Peyer's patch (tissue), 4 donors: ENCODE measurements at regions not wholly inside any gene's neighbourhood (a gene's known extent, or its start where the extent isn't known, plus 50 kb on each side); places are given as distances from the start of the nearest gene placed in this dataset.

ENCODE experiments used
- POLR2A ChIP-seq, 2 donors: fragments of 450-650 bp; IDR thresholded peaks; one replicate each; pipeline ENCODE4 v1.5.1; 2017; ENCODE audit warnings: antibody characterized with exemption in 2 of 2, mild to moderate bottlenecking in 2 of 2, moderate library complexity in 2 of 2
- TF ChIP-seq, protein P1 (sequence below), 6 experiments: fragments of 450-650 bp in 4 of 6; fragments of 200-600 bp in 2 of 6; sonication (generic) in 1 of 6; IDR thresholded peaks; one replicate each; pipeline ENCODE4 v1.5.1; 2017 to 2019; ENCODE audit warnings: antibody characterized with exemption in 6 of 6, mild to moderate bottlenecking in 3 of 6, moderate library complexity in 1 of 6

DNA sequence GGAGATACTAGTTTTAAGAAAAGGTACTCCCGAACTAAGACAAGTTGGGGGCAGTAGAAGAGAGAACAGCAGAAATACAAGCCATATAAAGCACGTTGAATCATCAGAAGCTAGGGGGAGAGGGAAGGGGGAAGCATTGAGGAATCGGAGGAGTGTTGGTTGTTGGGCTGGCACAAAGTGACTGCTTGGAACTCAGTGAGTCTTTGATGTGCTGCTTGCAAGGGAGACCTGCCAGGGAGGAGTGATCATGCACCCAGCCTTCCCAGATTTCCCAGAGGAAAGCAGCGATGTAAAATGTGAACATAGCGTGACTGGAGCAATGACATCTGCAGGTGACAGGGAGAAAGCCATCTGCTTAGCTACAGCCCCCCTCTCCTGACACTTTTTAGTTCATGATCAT lies 192.4 kb upstream of the IL12A start:
- TF ChIP-seq, protein P1, sequence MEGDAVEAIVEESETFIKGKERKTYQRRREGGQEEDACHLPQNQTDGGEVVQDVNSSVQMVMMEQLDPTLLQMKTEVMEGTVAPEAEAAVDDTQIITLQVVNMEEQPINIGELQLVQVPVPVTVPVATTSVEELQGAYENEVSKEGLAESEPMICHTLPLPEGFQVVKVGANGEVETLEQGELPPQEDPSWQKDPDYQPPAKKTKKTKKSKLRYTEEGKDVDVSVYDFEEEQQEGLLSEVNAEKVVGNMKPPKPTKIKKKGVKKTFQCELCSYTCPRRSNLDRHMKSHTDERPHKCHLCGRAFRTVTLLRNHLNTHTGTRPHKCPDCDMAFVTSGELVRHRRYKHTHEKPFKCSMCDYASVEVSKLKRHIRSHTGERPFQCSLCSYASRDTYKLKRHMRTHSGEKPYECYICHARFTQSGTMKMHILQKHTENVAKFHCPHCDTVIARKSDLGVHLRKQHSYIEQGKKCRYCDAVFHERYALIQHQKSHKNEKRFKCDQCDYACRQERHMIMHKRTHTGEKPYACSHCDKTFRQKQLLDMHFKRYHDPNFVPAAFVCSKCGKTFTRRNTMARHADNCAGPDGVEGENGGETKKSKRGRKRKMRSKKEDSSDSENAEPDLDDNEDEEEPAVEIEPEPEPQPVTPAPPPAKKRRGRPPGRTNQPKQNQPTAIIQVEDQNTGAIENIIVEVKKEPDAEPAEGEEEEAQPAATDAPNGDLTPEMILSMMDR (IDR thresholded peaks at IDR 0.05) = no peak
- no peak for TF ChIP-seq POLR2A (IDR thresholded peaks at IDR 0.05)
